Astrocyte of the hippocampus (primary cell): ENCODE measurements at regions not wholly inside any gene's neighbourhood (a gene's known extent, or its start where the extent isn't known, plus 50 kb on each side); places are given as distances from the start of the nearest gene placed in this dataset.
"Not testable (repeated sequence)": the region's sequence is repeated elsewhere in the genome, so short reads cannot be mapped to it uniquely, and the experiment has no call there.

Experiments used
- DNase-seq: peaks from one replicate; pipeline ENCODE4 v3.0.0; 2011; ENCODE audit warnings: low read depth, low spot score

DNA sequence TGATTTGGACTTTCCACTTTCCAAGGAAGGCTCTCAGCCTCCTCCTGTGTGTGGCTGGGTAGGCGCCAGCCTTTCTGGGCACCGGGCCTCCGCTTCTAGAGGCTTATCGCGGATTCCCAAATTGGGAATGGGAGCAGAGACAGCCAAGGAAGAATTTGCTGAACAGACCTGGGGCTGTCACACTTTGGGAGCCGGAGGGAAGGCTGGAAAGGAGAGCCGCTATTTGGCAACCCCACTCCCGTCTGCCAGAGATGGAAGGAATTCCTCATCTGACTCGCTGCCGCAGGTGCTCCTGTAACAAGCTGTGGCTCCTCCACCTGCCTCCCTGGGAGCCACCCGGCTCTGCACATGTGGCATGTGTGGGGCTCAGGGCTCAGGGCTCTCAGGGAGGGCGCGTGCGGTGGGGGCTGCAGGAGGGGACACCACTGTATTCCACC lies 50.8 kb upstream of the ECHDC3 start:
- no peak for DNase-seq

DNA sequence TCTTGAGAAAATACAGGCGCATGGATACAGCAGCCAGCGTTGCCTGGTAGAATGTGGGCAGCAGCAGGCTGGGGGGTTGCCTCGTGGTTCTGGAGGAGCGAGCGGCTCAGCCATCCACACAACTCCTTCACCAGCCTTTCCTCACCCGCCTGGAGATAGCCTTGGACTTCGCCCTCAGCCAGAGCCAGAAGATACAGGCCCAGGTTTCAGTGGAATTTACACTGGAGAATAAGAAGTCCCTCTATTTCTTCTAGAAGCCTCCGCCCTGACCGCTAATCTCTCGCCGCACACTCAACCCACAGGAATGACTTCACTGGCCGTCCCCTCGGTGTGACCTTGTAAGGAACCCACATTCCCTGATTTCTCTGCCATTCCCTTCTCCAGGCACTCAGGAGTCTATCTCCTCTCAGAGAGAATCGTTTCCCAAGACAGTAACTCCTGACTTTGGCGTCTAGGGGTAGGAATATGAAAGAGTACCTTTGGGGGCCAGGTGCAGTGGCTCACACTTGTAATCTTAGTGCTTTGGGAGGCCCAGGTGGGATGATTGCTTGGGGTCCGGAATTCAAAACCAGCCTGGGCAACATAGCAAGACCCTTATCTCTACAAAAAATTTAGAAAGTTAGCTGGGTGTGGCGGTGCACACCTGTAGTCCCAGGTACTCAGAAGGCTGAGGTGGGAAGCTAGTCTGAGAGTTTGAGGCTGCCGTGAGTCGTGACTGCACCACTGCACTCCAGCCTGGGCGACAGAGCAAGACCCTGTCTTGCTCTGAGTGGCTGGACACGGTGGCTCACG lies 52.0 kb upstream of the ECHDC3 start:
- no peak for DNase-seq

DNA sequence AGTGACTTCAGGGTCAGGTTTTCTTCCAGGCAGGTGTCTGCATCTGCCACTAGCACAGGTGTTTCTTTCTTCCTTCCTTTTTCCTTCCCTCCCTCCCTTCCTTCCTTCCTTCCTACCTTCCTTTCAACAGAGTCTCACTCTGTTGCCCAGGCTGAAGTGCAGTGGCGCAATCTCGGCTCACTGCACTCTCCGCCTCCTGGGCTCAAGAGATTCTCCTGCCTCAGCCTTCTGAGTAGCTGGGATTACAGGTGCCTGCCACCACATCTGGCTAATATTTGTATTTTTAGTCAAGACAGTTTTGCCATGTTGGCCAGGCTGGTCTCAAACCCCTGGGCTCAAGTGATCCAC lies 53.8 kb upstream of the ECHDC3 start:
- DNase-seq, result not testable (repeated sequence)

DNA sequence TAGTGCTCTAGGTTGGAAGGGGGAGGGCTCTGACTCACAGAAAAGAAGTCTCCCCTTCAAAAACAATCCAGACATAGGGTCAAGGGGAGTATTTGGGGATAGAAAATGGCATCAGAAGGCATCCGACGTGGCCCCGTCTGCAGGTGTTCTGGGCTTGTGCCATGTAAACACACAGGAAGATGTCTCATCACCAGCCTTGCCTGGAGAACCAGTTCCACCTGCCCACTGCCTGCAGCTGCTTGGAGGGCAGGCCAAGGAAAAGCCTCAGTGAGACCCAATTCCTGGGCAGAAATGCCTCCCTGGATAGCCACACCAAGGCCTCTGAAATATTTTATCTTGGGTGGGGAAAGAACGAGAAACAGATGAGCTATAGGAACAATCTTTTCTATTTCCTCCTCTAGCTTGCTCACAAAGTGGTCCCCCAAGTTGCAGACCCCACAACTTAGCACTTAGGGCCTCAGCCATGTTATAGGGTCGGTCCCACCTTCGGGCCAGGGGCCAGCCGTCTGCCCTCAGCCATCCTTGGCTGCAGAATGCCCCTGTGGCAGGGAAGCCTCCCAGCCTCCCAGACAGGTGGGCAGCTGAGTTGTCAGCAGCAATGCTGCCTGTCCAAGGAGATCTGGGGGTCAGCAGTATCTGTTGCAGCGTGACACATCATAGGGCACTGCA lies 54.3 kb upstream of the ECHDC3 start:
- no peak for DNase-seq

DNA sequence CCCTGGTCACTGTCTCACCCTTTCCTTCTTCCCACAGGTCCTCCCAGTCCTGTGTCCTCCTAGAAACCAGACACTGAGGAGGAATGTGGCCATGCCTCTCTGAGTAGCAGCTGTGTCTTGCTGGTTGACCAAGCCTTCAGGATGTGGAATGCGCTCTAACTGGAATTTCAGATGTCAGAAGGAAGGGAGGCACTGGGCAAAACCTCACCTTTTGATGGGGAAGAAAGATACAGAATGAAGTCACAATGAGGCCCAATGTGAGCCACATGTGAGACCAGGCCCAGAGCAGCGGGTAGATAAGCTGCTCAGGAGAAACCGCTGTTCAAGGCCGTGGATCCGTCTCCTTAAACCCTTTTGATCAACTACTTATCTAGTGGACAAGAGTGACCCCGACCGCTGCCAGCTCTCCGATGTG lies 54.8 kb upstream of the ECHDC3 start:
- DNase-seq, result peak; percentile 46

DNA sequence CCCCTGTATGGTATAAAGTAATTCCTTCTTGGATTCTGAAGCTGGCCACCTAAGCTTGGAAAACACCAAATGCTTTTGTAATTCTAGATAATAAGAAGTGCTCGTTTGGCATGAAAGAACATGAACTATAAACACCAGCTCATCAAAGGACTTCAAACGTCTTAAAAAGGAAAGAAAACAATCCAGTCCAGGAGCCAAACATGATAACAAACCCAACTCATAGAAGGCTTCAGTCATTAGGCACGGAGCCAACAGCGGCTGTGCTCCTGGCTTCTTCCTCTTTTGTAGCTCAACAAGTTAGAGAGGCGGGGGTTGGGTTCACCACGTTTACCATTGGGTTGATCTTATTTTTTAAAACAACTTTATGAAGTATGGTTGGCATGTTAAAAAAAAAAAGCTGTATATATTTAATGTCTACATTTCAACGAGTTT lies 56.4 kb upstream of the ECHDC3 start:
- peak; percentile 92 for DNase-seq

DNA sequence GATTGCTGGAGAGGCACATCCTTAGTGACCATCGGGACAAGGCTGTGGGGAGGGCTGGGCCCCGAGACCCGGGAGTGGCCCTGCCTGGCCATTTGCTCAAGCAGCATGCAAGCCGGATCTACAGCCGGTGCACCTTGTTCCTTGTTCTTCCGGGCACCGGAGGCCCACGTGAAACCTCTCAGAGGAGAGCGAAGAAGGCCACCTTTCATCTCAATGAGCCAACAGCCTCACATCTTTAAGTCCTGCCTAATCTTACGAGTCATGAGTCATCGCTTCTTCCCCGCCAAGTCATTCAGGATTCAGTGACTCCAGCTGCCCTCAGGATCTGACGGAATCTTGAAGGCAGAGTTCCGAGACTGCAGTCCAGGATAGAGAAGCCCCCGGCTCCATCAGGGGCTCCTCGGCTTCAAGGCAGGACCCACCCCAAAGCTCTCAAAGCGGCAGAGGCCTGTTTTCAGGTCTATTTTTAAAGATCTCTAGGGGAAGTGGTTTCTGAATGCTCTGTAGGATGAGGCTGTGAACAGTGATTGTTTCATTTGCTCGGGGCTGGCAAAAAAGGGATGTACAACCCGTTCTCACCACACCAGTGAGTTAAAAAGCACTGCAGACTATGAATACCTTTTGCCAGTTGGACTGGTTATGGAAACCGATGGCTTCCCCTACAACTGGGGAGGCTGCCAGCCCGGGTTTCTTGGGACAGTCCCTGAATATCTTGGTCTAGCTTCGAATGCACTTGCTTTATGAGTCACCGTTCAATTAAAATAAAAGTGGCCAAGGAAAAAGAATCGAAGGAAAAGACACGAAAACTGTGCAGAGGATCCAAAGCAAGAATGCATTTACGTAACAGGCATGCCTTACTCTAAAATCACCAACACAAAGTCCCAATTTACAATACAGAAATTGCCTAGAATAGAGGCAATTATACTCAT lies 57.2 kb upstream of the ECHDC3 start:
- peak; percentile 96 for DNase-seq

DNA sequence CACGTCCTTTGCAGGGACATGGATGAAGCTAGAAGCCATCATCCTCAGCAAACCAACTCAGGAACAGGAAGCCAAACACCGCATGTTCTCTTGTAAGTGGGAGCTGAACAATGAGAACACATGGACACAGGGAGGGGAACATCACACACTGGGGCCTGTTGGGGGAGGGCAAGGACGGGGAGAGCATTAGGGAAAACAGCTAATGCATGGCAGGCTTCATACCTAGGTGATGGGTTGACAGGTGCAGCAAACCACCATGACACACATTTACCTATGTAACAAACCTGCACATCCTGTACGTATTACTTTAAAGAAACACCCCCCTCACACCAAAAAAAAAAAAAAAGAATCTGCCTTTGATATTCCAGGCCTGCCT lies 57.9 kb upstream of the ECHDC3 start:
- not testable (repeated sequence) for DNase-seq

DNA sequence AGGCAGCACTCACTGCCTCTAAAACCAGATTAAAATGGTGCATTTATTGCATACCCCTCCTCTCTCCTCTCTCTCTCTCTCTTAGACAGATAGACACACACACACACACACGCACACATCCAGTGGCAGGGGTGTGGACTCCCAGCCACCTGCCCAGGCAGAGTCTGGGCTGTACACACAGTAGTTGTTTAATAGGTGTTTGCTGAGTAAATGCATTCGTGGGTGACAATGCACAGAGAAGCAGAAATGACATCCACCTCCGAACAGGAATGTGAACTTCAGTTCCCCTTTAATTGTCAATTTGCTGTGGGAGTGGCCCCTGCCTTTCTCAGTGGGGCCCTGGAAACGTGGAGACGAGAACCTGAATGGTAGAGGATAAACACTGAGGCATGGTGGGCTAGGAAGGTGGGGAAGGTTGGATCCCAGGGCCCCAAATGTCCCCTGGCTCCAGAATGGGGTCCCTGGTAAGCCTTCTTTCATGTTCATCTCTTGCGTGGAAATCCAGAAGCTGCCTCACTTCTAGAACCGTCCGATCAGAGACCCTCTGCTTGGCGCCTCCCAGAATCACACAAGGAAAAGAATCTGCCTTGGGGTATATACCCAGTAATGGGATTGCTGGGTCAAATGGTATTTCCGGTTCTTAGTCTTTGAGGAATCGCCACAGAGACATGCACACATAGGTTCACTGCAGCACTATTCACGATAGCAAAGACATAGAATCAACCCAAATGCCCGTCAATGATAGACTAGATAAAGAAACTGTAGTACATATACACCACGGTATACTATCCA lies 58.5 kb upstream of the ECHDC3 start:
- DNase-seq, result no peak

DNA sequence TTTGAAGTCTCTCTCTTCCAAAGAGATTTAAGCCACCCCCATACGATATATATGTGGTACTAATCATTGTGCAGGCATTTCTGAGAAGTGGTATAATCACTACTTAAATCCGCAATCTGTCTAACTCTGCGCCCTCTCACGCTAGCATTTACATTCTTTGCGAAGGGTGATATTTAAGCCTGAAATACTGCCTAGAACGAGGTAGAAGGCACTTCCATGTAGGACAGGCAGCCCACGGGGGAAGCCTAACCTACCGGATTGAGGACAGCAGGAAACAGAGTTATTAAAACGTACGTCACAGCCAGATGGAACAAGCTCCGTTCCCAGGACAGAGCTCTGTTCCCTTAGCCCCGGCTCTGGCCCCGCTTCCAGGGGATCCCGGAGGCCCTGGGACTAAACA lies 59.3 kb upstream of the ECHDC3 start:
- no peak for DNase-seq

DNA sequence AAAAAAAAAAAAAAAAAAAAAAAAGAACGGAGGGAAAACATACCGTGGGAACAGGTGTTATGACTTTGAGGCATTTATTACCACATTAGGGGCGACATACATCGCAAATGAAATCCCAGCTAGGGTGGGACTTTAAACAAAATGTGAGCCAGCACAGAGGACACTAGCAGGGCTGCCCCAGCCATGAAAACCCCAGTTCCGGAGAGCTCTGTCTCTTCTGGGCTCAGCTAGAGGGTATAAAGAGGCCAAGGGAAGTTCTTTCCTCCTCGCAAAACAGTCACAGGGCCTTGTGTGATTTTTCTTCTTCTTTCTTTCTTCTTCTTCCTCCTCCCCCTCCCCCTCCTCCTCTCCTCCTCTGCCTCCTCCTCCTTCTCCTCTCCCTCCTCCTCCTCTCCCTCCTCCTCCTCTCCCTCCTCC lies 59.9 kb upstream of the ECHDC3 start:
- no peak for DNase-seq

DNA sequence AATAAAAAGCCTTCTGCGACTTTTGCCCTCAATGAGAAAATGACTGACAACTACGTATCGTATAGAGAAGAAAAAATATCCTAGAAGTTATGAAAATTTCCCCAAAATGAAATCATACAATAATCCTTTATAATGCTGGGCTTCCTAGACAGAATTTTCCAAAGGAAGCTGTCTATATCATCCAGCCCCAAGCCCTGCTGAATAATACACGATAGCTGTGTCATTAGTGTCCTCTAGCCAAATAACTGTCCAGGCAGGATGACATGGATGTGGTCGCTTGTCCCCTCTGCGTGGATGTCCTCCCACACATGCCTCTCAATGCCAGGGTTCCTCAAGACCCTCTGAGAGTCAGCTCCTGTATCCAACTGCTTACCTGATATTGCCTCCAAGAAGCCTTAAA lies 61.7 kb upstream of the ECHDC3 start:
- no peak for DNase-seq

DNA sequence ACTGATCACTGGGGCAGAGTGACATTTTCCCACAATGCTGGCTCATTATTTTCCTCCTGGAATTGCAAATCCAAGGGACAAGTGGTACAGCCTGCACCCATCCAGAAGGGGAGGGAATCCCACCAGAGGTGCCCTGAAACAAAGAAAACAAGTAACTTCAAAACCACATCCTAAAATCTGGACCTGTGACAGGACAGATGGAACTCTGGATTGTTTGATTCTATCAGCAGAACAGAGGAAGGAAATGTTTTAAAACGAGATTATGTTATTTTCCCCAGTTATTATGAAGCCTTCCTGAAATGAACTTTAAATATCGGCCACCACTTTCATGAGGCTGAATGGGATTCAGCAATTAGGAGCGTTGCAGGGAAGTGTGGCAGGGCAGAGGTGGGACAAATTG lies 62.2 kb upstream of the ECHDC3 start:
- DNase-seq, result no peak

DNA sequence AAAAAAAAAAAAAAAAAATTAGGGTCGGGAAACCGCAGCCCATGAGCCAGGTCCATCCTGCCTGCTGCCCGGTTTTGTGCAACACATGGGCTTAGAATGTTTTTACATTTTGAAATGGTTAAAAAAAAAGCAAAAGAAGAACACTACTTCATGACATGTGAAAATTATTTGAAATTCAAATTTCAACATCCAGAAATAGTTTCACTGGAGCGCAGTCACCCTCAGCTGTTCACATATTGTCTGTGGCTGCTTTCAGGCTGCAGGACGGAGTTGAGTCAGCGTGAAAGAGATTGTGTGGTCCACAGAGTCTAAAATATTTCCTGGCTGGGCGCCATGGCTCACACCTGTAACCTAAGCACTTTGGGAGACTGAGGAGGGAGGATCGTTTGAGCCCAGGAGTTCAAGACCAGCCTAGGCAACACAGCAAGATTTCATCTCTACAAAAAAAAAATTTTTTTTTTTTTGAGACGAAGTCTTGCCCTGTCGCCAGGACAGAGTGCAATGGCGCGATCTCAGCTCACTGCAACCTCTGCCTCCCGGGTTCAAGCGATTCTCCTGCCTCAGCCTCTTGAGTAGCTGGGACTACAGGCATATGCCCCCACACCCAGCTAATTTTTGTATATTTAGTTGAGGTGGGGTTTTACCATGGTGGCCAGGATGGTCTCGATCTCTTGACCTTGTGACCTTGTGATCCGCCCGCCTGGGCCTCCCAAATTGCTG lies 63.9 kb upstream of the ECHDC3 start:
- DNase-seq, result peak; percentile 50

DNA sequence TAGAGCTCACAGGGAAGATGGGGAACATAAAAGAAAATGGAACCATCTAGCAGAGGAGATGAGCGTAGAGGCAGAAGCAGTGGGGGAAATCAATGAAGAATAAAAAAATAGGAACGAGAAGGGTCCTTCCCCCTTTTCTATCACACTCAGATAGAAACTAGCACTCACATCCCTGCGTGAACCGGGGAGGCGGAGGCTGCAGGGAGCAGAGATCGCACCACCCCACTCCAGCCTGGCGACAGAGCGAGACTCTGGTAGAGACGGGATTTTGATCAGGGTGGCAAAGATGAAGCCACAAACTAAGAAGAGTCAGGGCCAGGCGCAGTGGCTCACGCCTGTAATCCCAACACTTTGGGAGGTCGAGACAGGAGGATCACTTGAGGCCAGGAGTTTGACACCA lies 64.7 kb upstream of the ECHDC3 start:
- DNase-seq, result no peak

DNA sequence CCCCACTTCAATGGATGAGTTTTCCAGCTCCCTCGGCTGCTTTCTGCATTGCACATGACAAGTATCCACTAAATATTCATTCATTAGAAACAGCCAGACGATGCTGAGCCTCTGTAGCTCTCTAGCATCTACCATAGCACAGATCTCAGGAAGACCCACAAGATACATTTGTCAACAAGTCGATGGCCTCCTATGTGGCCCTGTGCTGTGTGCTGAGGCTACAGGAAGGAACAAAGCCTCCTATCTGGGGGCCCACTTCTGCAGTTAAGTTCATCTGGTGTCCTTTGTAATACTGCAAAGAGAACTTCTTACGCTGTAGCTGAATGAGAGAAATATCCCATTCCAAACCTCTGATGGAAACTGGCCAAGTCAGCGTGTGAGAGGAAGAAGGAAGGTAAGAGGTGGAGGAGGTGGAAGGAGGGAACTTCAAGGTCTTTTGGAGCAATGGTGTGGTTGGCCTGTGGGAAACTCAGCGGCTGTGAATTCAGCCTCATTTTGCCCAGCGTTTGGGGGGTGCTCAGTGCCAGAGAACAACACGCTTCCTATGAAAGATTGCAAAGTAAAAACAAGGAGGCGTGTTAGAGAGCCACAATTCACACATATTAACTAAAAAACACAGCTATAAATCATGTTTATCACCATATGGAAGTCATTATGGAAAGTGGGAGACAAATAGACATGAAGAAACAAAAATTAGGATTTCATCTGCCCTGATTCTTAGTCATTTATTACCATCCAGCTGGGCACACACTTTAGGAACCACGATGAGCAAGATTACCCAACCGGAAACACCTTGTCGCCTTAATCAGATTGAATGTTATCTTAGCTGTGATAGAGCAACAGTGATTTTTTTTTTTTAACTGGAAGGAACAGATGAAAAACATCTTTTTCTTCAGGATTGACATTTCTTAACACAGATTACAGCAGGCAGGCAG lies 62.2 kb upstream of the USP6NL start:
- no peak for DNase-seq

DNA sequence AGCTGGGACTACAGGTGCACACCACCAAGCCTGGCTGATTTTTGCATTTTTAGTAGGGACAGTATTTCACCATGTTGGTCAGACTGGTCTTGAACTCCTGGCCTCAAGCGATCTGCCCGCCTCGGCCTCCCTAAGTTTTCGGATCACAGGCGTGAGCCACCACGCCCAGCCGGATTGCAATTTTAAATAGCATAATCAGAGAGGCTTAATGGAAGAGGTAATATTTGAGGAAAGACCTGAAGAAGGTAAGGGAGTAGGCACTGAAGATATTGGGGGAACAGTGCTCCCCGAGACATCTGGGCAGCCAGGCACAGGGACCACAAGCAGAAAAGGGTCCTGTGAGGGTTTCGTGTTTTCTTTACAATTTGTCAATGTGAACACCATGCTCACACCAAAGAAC lies 61.4 kb upstream of the USP6NL start:
- DNase-seq, result no peak

DNA sequence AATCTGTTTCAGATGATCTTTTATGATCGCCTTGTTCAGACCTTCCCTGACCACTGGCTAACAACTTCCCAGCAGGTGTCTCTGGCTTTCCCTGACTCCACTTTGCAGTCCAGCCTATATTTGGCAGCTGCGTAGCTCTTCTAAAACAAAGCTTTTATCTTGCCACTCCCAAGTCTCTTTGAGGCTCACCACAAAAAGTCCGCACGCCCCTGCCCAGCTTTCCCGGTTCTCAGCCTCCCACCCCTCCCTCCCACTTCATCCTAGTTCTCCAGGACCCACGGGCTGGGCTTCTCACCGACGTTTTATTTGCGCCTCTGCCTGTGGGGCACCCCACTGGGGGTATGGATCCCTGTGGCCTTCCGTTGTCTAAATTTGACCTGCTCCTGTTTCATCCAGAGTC lies 58.9 kb upstream of the USP6NL start:
- DNase-seq, result no peak

DNA sequence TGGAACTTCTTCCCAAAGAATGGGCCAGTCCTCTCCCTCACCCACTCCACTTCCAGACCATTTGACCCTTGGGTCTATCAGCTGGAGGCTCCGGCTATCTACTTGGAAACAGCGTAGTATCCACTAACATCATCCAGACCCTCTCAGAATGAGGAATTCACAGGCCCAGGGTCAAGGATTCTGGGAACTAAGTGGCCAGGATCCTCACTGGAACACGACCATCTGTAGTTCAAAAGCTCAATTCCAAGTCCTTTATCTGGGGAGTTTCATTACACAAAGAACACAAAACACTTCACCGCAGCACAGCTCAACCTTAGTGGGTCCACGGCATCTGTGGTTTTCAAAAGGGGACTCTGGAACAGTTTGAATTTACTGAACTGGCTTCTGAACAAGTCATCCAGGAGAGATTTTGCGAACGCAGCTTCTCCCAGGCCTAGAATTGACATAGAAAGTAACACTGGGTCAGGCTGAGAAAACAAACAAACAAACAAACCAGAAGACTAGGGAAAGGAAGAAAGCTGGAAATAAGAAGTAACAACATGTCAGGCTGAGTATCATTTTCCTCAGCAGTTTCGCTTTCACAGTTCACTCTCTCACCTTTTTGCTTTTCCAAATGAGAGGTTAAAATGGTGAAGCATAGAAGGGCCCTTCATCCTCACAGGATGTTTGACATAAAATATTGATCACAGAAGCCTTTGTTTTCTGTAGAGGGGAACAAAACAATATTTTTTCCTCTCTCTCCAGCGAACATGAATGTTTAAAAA lies 57.6 kb upstream of the USP6NL start:
- DNase-seq, result no peak
